ENCODE measurements at regions not wholly inside any gene's neighbourhood (a gene's known extent, or its start where the extent isn't known, plus 50 kb on each side); places are given as distances from the start of the nearest gene placed in this dataset.

- Mint-ChIP-seq H3K27ac (ENCODE audit: low read depth, unreplicated experiment) (no peak overlapping the region), H3K4me1 (ENCODE audit: insufficient read depth, unreplicated experiment) (no peaks in the 10 kb centered on the region), H3K9me3 (ENCODE audit: unreplicated experiment) (no peaks in the 10 kb centered on the region), H3K36me3 (ENCODE audit: insufficient read depth, unreplicated experiment) (no peaks in the 10 kb centered on the region), H3K27me3 (ENCODE audit: insufficient read depth, unreplicated experiment) (no peaks in the 10 kb centered on the region), H3K4me3 (ENCODE audit: unreplicated experiment) (no peak overlapping the region)
- TF ChIP-seq CTCF (IDR thresholded peaks at IDR 0.05; ENCODE audit: unreplicated experiment) = no peak
- no TSS peak for BruUV-seq (replicated peaks)
- POLR2A ChIA-PET = interaction anchor here (0.7 to 2.2 kb wide), 8 partner anchors 11 to 1028 kb away, joined by 3 to 6 read pairs (median 4); partner anchors contain the start of gene BTG1
- intact Hi-C loops (cut with micrococcal nuclease) = loop anchor here (10.0 kb wide), 1 partner anchor 117 kb away; no protein-coding TSS in a partner anchor
- CTCF ChIA-PET = no interaction called here
- peak; percentile 62 for DNase-seq (ENCODE audit: unreplicated experiment)
Measured at GRCh38 chr12:92551853-92552397, 150.9 kb upstream of the PLEKHG7 start.

- no peak for TF ChIP-seq CTCF (IDR thresholded peaks at IDR 0.05; ENCODE audit: unreplicated experiment)
- DNase-seq (ENCODE audit: unreplicated experiment) = no peak
- no peaks in the 10 kb centered on the region for H3K4me1 Mint-ChIP-seq (ENCODE audit: insufficient read depth, unreplicated experiment)
- POLR2A ChIA-PET = interaction anchor here (1.0 to 2.2 kb wide), 8 partner anchors 10 to 405 kb away, joined by 3 to 6 read pairs (median 4); partner anchors contain the start of gene BTG1
- H3K27me3 Mint-ChIP-seq (ENCODE audit: insufficient read depth, unreplicated experiment) = no peaks in the 10 kb centered on the region
- no peak overlapping the region for H3K27ac Mint-ChIP-seq (ENCODE audit: low read depth, unreplicated experiment)
- intact Hi-C loops (cut with micrococcal nuclease) = loop anchor here (10.0 kb wide), 1 partner anchor 116 kb away; no protein-coding TSS in a partner anchor
- H3K4me3 Mint-ChIP-seq (ENCODE audit: unreplicated experiment) = no peak overlapping the region
- no peaks in the 10 kb centered on the region for H3K9me3 Mint-ChIP-seq (ENCODE audit: unreplicated experiment)
- BruUV-seq (replicated peaks) = no TSS peak
- CTCF ChIA-PET = interaction anchor here (0.7 to 1.0 kb wide), 3 partner anchors 10 to 1454 kb away, joined by 3 to 5 read pairs (median 3); no protein-coding TSS in a partner anchor
- no peaks in the 10 kb centered on the region for H3K36me3 Mint-ChIP-seq (ENCODE audit: insufficient read depth, unreplicated experiment)
Measured at GRCh38 chr12:92551210-92551609, 151.6 kb upstream of the PLEKHG7 start.

- TF ChIP-seq CTCF (IDR thresholded peaks at IDR 0.05; ENCODE audit: unreplicated experiment) = no peak
- DNase-seq (ENCODE audit: unreplicated experiment) = no peak
- Mint-ChIP-seq H3K36me3 (ENCODE audit: insufficient read depth, unreplicated experiment) (no peaks in the 10 kb centered on the region), H3K27me3 (ENCODE audit: insufficient read depth, unreplicated experiment) (no peaks in the 10 kb centered on the region), H3K4me1 (ENCODE audit: insufficient read depth, unreplicated experiment) (no peaks in the 10 kb centered on the region), H3K9me3 (ENCODE audit: unreplicated experiment) (no peaks in the 10 kb centered on the region), H3K27ac (ENCODE audit: low read depth, unreplicated experiment) (no peak overlapping the region), H3K4me3 (ENCODE audit: unreplicated experiment) (no peak overlapping the region)
- ChIA-PET CTCF (interaction anchor here (0.7 to 1.2 kb wide), 5 partner anchors 9 to 1561 kb away, joined by 3 to 6 read pairs (median 3); no protein-coding TSS in a partner anchor), POLR2A (interaction anchor here (0.9 to 2.2 kb wide), 4 partner anchors 10 to 111 kb away, joined by 3 to 6 read pairs (median 4); no protein-coding TSS in a partner anchor)
- no TSS peak for BruUV-seq (replicated peaks)
- intact Hi-C loops (cut with micrococcal nuclease) = loop anchor here (10.0 kb wide), 1 partner anchor 116 kb away; no protein-coding TSS in a partner anchor
Measured at GRCh38 chr12:92550661-92551060, 152.1 kb upstream of the PLEKHG7 start.

- Mint-ChIP-seq H3K4me3 (ENCODE audit: unreplicated experiment) (no peak overlapping the region), H3K27ac (ENCODE audit: low read depth, unreplicated experiment) (no peak overlapping the region), H3K9me3 (ENCODE audit: unreplicated experiment) (no peaks in the 10 kb centered on the region), H3K4me1 (ENCODE audit: insufficient read depth, unreplicated experiment) (no peaks in the 10 kb centered on the region), H3K36me3 (ENCODE audit: insufficient read depth, unreplicated experiment) (no peaks in the 10 kb centered on the region), H3K27me3 (ENCODE audit: insufficient read depth, unreplicated experiment) (no peaks in the 10 kb centered on the region)
- CTCF ChIA-PET = interaction anchor here (0.7 to 1.2 kb wide), 6 partner anchors 9 to 1562 kb away, joined by 3 to 6 read pairs (median 3); no protein-coding TSS in a partner anchor
- no TSS peak for BruUV-seq (replicated peaks)
- DNase-seq (ENCODE audit: unreplicated experiment) = no peak
- TF ChIP-seq CTCF (IDR thresholded peaks at IDR 0.05; ENCODE audit: unreplicated experiment) = no peak
- intact Hi-C loops (cut with micrococcal nuclease) = loop anchor here (10.0 kb wide), 1 partner anchor 115 kb away; no protein-coding TSS in a partner anchor
- POLR2A ChIA-PET = interaction anchor here (0.9 to 2.2 kb wide), 3 partner anchors 24 to 110 kb away, joined by 3 to 6 read pairs (median 4); no protein-coding TSS in a partner anchor
Measured at GRCh38 chr12:92550254-92550653, 152.5 kb upstream of the PLEKHG7 start.

Measured in MCF 10A (cell line).